Activated B cell treated with CpG ODN at 0.5 μM for 24 hours (primary cell): ENCODE measurements at regions not wholly inside any gene's neighbourhood (a gene's known extent, or its start where the extent isn't known, plus 50 kb on each side); places are given as distances from the start of the nearest gene placed in this dataset.

ENCODE experiments used
- ATAC-seq: fragments of 200-7000 bp; cut with Tn5 transposase; one replicate; pipeline ENCODE4 v1.10.0; 2021; ENCODE audit warnings: low read depth, mild to moderate bottlenecking, moderate library complexity
- CTCF ChIA-PET: fragments of 350-600 bp; sonication (Branson Sonifier 250); formaldehyde crosslinking; loops from one replicate; lab custom pipeline; 2021; ENCODE audit warnings: antibody characterized with exemption; lab: Charles Lee
- POLR2A ChIA-PET: fragments of 350-600 bp; sonication (Branson Sonifier 250); formaldehyde crosslinking; loops from one replicate; lab custom pipeline; 2021; ENCODE audit warnings: antibody characterized with exemption; lab: Charles Lee
- DNase-seq: peaks from one replicate; pipeline ENCODE4 v3.0.0; 2022
- H3K27ac Mint-ChIP-seq: one replicate; pipeline ENCODE4 v1.8.0; 2020; ENCODE audit warnings: mixed read lengths
- H3K27me3 Mint-ChIP-seq: one replicate; pipeline ENCODE4 v1.8.0; 2021; ENCODE audit warnings: mixed read lengths
- H3K36me3 Mint-ChIP-seq: one replicate; pipeline ENCODE4 v1.8.0; 2021; ENCODE audit warnings: low read depth, mixed read lengths
- H3K4me1 Mint-ChIP-seq: one replicate; pipeline ENCODE4 v1.8.0; 2021; ENCODE audit warnings: mixed read lengths
- H3K4me3 Mint-ChIP-seq: one replicate; pipeline ENCODE4 v1.8.0; 2020; ENCODE audit warnings: mild to moderate bottlenecking, mixed read lengths
- H3K9me3 Mint-ChIP-seq: one replicate; pipeline ENCODE4 v1.8.0; 2020; ENCODE audit warnings: mixed read lengths
- intact Hi-C: fragments of 100-400 bp; cut with micrococcal nuclease; formaldehyde crosslinking; loops from one replicate; pipeline ENCODE4 v1.15.1; 2024
- TF ChIP-seq, protein P1 (sequence below): fragments of 200-600 bp; IDR thresholded peaks from one replicate; pipeline ENCODE4 v1.8.0; 2022; ENCODE audit warnings: antibody characterized with exemption, mild to moderate bottlenecking

DNA sequence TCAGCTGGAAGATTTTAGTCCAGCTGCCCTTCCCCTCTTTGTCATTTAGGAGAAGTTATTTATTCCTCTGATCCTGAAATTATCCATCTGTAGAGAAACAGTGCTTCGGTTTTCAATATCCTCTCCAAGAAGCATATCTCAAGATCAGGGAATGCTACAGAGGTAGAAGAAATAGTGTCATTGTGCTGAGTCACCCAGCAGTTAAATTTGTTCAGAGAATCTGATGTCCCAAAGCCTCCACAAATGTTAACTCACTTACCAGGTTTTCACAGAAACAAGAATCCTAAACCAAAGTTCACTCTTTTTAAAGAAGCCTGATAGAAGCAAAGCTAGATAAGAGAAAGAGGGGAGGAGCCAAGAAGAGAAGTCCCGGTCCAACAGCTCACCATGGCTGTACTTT, 480.7 kb upstream of the GYPC start:
- ATAC-seq, result no peak
- ChIA-PET CTCF (no interaction called here), POLR2A (no interaction called here)
- intact Hi-C loops, result no loop called here
- no peaks in the 10 kb centered on the region for H3K36me3 Mint-ChIP-seq
- no peak for DNase-seq
- no peak overlapping the region for H3K4me3 Mint-ChIP-seq
- H3K4me1 Mint-ChIP-seq, result no peaks in the 10 kb centered on the region
- TF ChIP-seq, protein P1, sequence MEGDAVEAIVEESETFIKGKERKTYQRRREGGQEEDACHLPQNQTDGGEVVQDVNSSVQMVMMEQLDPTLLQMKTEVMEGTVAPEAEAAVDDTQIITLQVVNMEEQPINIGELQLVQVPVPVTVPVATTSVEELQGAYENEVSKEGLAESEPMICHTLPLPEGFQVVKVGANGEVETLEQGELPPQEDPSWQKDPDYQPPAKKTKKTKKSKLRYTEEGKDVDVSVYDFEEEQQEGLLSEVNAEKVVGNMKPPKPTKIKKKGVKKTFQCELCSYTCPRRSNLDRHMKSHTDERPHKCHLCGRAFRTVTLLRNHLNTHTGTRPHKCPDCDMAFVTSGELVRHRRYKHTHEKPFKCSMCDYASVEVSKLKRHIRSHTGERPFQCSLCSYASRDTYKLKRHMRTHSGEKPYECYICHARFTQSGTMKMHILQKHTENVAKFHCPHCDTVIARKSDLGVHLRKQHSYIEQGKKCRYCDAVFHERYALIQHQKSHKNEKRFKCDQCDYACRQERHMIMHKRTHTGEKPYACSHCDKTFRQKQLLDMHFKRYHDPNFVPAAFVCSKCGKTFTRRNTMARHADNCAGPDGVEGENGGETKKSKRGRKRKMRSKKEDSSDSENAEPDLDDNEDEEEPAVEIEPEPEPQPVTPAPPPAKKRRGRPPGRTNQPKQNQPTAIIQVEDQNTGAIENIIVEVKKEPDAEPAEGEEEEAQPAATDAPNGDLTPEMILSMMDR, result no peak
- H3K9me3 Mint-ChIP-seq, result no peaks in the 10 kb centered on the region
- no peak overlapping the region for H3K27ac Mint-ChIP-seq
- H3K27me3 Mint-ChIP-seq, result no peaks in the 10 kb centered on the region

DNA sequence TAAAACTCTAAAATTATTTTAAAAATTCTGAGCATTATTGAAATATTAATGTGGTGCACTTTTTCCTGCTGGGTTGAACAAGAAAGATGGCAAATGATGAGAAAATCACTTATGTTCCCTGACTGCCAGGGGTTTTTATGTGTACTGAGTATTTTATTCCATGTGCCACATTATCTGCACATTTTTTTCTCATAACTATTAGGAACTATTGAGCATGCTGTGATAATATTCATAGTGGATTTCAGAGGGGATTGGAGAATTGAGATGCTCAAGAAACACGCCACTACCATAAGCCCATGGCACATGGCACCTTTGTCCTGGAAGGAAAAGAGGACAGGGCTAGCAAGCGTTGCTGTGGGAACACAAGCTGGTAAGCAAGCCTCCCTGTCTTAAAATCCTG, 478.5 kb upstream of the GYPC start:
- POLR2A ChIA-PET, result no interaction called here
- intact Hi-C loops, result no loop called here

DNA sequence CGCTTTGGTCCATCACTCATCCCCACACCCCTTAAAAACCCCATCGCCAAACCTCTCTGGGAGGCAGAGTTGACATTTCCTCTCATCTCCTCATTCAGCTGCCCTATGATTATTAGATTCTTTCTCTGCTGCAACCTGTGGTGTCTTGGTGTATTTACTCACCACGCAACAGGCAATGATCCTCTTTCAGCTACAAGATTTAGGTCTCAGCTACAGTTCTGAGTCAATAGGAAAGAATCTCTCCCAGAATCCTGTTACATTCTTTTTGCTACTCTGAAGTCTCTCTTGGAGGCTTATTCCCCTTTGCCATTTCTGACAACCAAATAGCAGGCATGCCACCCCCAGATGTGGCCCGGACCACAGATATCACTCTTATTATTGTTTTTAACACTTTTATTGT, 468.3 kb upstream of the GYPC start:
- no peaks in the 10 kb centered on the region for H3K36me3 Mint-ChIP-seq
- POLR2A ChIA-PET, result no interaction called here

More for the DNA sequence above, 478.5 kb upstream of the GYPC start:
- TF ChIP-seq, protein P1, result no peak
- ATAC-seq, result no peak
- DNase-seq, result no peak
- H3K4me3 Mint-ChIP-seq, result no peak overlapping the region
- no peak overlapping the region for H3K27ac Mint-ChIP-seq
- CTCF ChIA-PET, result no interaction called here
- no peaks in the 10 kb centered on the region for H3K36me3 Mint-ChIP-seq
- H3K27me3 Mint-ChIP-seq, result no peaks in the 10 kb centered on the region
- H3K4me1 Mint-ChIP-seq, result no peaks in the 10 kb centered on the region
- no peaks in the 10 kb centered on the region for H3K9me3 Mint-ChIP-seq

DNA sequence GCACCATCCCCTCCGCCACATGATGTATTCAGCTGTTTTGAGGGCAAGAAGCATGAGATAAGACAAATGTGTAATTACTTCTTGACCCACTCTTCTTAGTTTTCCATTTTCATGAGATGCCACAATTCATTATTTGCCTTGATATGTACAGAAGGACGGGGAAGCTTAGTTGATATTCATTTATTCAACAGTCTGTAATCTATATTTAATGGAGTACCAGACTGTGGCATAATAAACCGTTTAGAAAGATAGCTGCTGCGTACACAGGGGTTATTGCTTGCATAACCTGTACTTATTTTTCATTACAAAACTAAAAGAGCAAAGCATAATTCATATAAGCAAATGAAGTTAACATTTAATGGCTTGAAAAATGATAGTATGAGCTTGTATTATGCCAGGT, 466.4 kb upstream of the GYPC start:
- ChIA-PET POLR2A (no interaction called here), CTCF (no interaction called here)
- TF ChIP-seq, protein P1, result no peak
- ATAC-seq, result no peak
- no peaks in the 10 kb centered on the region for H3K36me3 Mint-ChIP-seq
- H3K27ac Mint-ChIP-seq, result no peak overlapping the region
- no peaks in the 10 kb centered on the region for H3K9me3 Mint-ChIP-seq
- intact Hi-C loops, result no loop called here
- DNase-seq, result no peak
- no peaks in the 10 kb centered on the region for H3K4me1 Mint-ChIP-seq
- no peak overlapping the region for H3K4me3 Mint-ChIP-seq
- no peaks in the 10 kb centered on the region for H3K27me3 Mint-ChIP-seq

More for the DNA sequence above, 468.3 kb upstream of the GYPC start:
- H3K27ac Mint-ChIP-seq, result no peak overlapping the region
- intact Hi-C loops, result no loop called here
- ATAC-seq, result no peak
- no peaks in the 10 kb centered on the region for H3K9me3 Mint-ChIP-seq
- TF ChIP-seq, protein P1, result no peak
- H3K4me3 Mint-ChIP-seq, result no peak overlapping the region
- no peaks in the 10 kb centered on the region for H3K27me3 Mint-ChIP-seq
- CTCF ChIA-PET, result no interaction called here
- no peaks in the 10 kb centered on the region for H3K4me1 Mint-ChIP-seq
- DNase-seq, result no peak

DNA sequence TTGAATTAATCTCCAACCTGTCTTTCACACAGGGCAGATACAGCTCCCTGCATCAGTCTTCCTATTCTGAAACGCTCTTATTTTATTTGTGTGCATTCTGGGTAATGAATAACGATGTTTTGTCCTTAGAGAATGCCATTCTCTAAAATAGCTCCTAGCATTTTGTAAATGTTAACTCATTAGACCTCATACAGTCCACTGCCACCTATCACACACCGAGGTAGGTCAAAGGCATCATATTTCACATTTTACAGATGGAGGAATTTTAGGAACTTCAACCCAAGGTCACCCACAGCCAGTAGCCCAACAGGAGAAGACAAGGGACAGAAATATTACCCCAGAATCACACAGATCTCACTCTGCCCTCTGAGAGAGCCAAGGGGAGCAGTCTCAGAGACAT, 455.4 kb upstream of the GYPC start:
- no peak overlapping the region for H3K27ac Mint-ChIP-seq
- TF ChIP-seq, protein P1, result no peak
- no peaks in the 10 kb centered on the region for H3K4me1 Mint-ChIP-seq
- intact Hi-C loops, result no loop called here
- no peak overlapping the region for H3K4me3 Mint-ChIP-seq
- DNase-seq, result no peak
- ChIA-PET POLR2A (no interaction called here), CTCF (no interaction called here)
- ATAC-seq, result no peak
- no peaks in the 10 kb centered on the region for H3K9me3 Mint-ChIP-seq
- no peaks in the 10 kb centered on the region for H3K36me3 Mint-ChIP-seq
- H3K27me3 Mint-ChIP-seq, result no peaks in the 10 kb centered on the region
